GM19463 (cell line): ENCODE measurements at regions not wholly inside any gene's neighbourhood (a gene's known extent, or its start where the extent isn't known, plus 50 kb on each side); places are given as distances from the start of the nearest gene placed in this dataset.
"Not testable (repeated sequence)": the region's sequence is repeated elsewhere in the genome, so short reads cannot be mapped to it uniquely, and the experiment has no call there.

Experiments
- ATAC-seq: cut with Tn5 transposase; IDR thresholded peaks from one replicate; pipeline ENCODE4 v1.9.1; 2021; ENCODE audit warnings: mild to moderate bottlenecking, moderate library complexity; ENCODE audit not compliant: unreplicated experiment

GRCh38 chr14:82647088-82647810, 1113.6 kb upstream of the SEL1L start:
- no peak for ATAC-seq

- ATAC-seq, result no peak
Measured at GRCh38 chr14:82655770-82656169, 1122.1 kb upstream of the SEL1L start.

- ATAC-seq, result no peak
Measured at GRCh38 chr14:82657186-82657675, 1123.6 kb upstream of the SEL1L start.

GRCh38 chr14:82661258-82661657, 1127.6 kb upstream of the SEL1L start:
- ATAC-seq, result no peak

GRCh38 chr14:82667006-82667405, 1133.4 kb upstream of the SEL1L start:
- ATAC-seq, result no peak

GRCh38 chr14:82667501-82667900, 1133.8 kb upstream of the SEL1L start:
- no peak for ATAC-seq

GRCh38 chr14:82676403-82676802, 1142.8 kb upstream of the SEL1L start:
- no peak for ATAC-seq

GRCh38 chr14:82689948-82690347, 1156.3 kb upstream of the SEL1L start:
- no peak for ATAC-seq

GRCh38 chr14:82691191-82691590, 1157.5 kb upstream of the SEL1L start:
- ATAC-seq, result not testable (repeated sequence)

GRCh38 chr14:82694820-82695219, 1161.2 kb upstream of the SEL1L start:
- no peak for ATAC-seq

GRCh38 chr14:82704218-82704617, 1170.6 kb upstream of the SEL1L start:
- no peak for ATAC-seq

- no peak for ATAC-seq
Measured at GRCh38 chr14:82710267-82710841, 1176.7 kb upstream of the SEL1L start.

GRCh38 chr14:82719617-82720016, 1186.0 kb upstream of the SEL1L start:
- ATAC-seq, result no peak

- no peak for ATAC-seq
Measured at GRCh38 chr14:82720431-82720830, 1186.8 kb upstream of the SEL1L start.

- ATAC-seq, result no peak
Measured at GRCh38 chr14:82720946-82721345, 1187.3 kb upstream of the SEL1L start.

- no peak for ATAC-seq
Measured at GRCh38 chr14:82724316-82724715, 1190.7 kb upstream of the SEL1L start.

GRCh38 chr14:82725213-82725612, 1191.6 kb upstream of the SEL1L start:
- no peak for ATAC-seq

GRCh38 chr14:82731526-82731925, 1197.9 kb upstream of the SEL1L start:
- no peak for ATAC-seq

- no peak for ATAC-seq
Measured at GRCh38 chr14:82740547-82740946, 1206.9 kb upstream of the SEL1L start.

- no peak for ATAC-seq
Measured at GRCh38 chr14:82755476-82755875, 1221.8 kb upstream of the SEL1L start.

- no peak for ATAC-seq
Measured at GRCh38 chr14:82755923-82756322, 1222.3 kb upstream of the SEL1L start.

GRCh38 chr14:82757776-82758175, 1224.1 kb upstream of the SEL1L start:
- no peak for ATAC-seq

GRCh38 chr14:82759656-82760055, 1226.0 kb upstream of the SEL1L start:
- ATAC-seq, result no peak
